BE2C (cell line): ENCODE measurements at regions not wholly inside any gene's neighbourhood (a gene's known extent, or its start where the extent isn't known, plus 50 kb on each side); places are given as distances from the start of the nearest gene placed in this dataset.

Experiments
- DNase-seq: peaks from one replicate; pipeline ENCODE4 v3.0.0-alpha.2; 2020
- H3K27me3 ChIP-seq: fragments of 250-450 bp; sonication (Bioruptor Pico); 2 replicates; pipeline ENCODE4 v1.5.1; 2020; ENCODE audit warnings: mild to moderate bottlenecking
- H3K36me3 ChIP-seq: fragments of 250-450 bp; sonication (Bioruptor Pico); 2 replicates; pipeline ENCODE4 v1.5.1; 2020; ENCODE audit warnings: mild to moderate bottlenecking
- H3K4me1 ChIP-seq: fragments of 250-450 bp; sonication (Bioruptor Pico); 2 replicates; pipeline ENCODE4 v1.5.1; 2020
- H3K4me3 ChIP-seq: 2 replicates; pipeline ENCODE4 v1.5.1; 2011; ENCODE audit warnings: low read depth, low read length
- H3K9me3 ChIP-seq: fragments of 250-450 bp; sonication (Bioruptor Pico); 2 replicates; pipeline ENCODE4 v1.5.1; 2020
- CTCF ChIP-seq: IDR thresholded peaks from 2 replicates; pipeline ENCODE4 v1.5.1; 2012; ENCODE audit warnings: mild to moderate bottlenecking, low read depth, low read length

- Histone ChIP-seq H3K4me3 (no peak overlapping the region), H3K27me3 (0 out of 2 replicates have a peak, but pooled peaks cover 3% of the 10 kb centered on the region), H3K36me3 (no peaks in the 10 kb centered on the region), H3K4me1 (peaks cover 10% of the 10 kb centered on the region), H3K9me3 (no peaks in the 10 kb centered on the region)
- no peak for DNase-seq
- TF ChIP-seq CTCF: no peak
Measured at GRCh38 chr15:96540283-96540682, 209.8 kb downstream of the NR2F2 start.

GRCh38 chr15:96542130-96542770 lies 211.8 kb downstream of the NR2F2 start:
- Histone ChIP-seq H3K36me3 (no peaks in the 10 kb centered on the region), H3K4me1 (peaks cover 7% of the 10 kb centered on the region), H3K4me3 (no peak overlapping the region), H3K9me3 (no peaks in the 10 kb centered on the region), H3K27me3 (no peaks in the 10 kb centered on the region)
- TF ChIP-seq CTCF: 0 out of 2 replicates have a peak, but pooled peaks have one; percentile 8
- no peak for DNase-seq

GRCh38 chr15:96544162-96544756 lies 213.8 kb downstream of the NR2F2 start:
- peaks cover 7% of the 10 kb centered on the region for H3K4me1 ChIP-seq
- no peaks in the 10 kb centered on the region for H3K9me3 ChIP-seq
- no peak overlapping the region for H3K4me3 ChIP-seq
- no peak for TF ChIP-seq CTCF
- H3K27me3 ChIP-seq: no peaks in the 10 kb centered on the region
- DNase-seq: peak; percentile 22
- H3K36me3 ChIP-seq: no peaks in the 10 kb centered on the region

- Histone ChIP-seq H3K4me3 (no peak overlapping the region), H3K9me3 (no peaks in the 10 kb centered on the region), H3K4me1 (no peaks in the 10 kb centered on the region; the same call in 1 of the 2 replicates), H3K36me3 (no peaks in the 10 kb centered on the region), H3K27me3 (no peaks in the 10 kb centered on the region)
- no peak for DNase-seq
- TF ChIP-seq CTCF: no peak
Measured at GRCh38 chr15:96549136-96549535, 218.6 kb downstream of the NR2F2 start.

- Histone ChIP-seq H3K27me3 (no peaks in the 10 kb centered on the region), H3K36me3 (no peaks in the 10 kb centered on the region), H3K4me1 (no peaks in the 10 kb centered on the region; the same call in 1 of the 2 replicates), H3K4me3 (no peak overlapping the region), H3K9me3 (no peaks in the 10 kb centered on the region)
- TF ChIP-seq CTCF: no peak
- no peak for DNase-seq
Measured at GRCh38 chr15:96551196-96551595, 220.7 kb downstream of the NR2F2 start.

GRCh38 chr15:96551722-96552121 lies 221.2 kb downstream of the NR2F2 start:
- Histone ChIP-seq H3K4me3 (no peak overlapping the region), H3K36me3 (no peaks in the 10 kb centered on the region), H3K4me1 (no peaks in the 10 kb centered on the region; the same call in 1 of the 2 replicates), H3K27me3 (no peaks in the 10 kb centered on the region), H3K9me3 (no peaks in the 10 kb centered on the region)
- DNase-seq: no peak
- TF ChIP-seq CTCF: no peak
